Vagina (tissue), 2 donors: ENCODE measurements at regions not wholly inside any gene's neighbourhood (a gene's known extent, or its start where the extent isn't known, plus 50 kb on each side); places are given as distances from the start of the nearest gene placed in this dataset.

Experiments
- CTCF ChIP-seq, 3 experiments: fragments of 450-650 bp in 2 of 3; fragments of 200-600 bp in 1 of 3; sonication (generic) in 1 of 3; IDR thresholded peaks; one replicate each; pipeline ENCODE4 v1.5.1; 2017 to 2019; ENCODE audit warnings: antibody characterized with exemption in 3 of 3, mild to moderate bottlenecking in 2 of 3, moderate library complexity in 2 of 3
- POLR2A ChIP-seq, 2 donors: fragments of 450-650 bp; IDR thresholded peaks; one replicate each; pipeline ENCODE4 v1.6.1; 2017; ENCODE audit warnings: antibody characterized with exemption in 2 of 2, mild to moderate bottlenecking in 2 of 2, moderate library complexity in 2 of 2

- TF ChIP-seq POLR2A (IDR thresholded peaks at IDR 0.05) (no peak), CTCF (IDR thresholded peaks at IDR 0.05) (no peak)
Observed at GRCh38 chr22:47335958-47336357, 573.5 kb downstream of the TBC1D22A start.
